GM21737 (cell line): ENCODE measurements at regions not wholly inside any gene's neighbourhood (a gene's known extent, or its start where the extent isn't known, plus 50 kb on each side); places are given as distances from the start of the nearest gene placed in this dataset.
A peak's percentile ranks its signal among the peaks of the same experiment; 100 is the strongest.

Source experiments
- ATAC-seq: cut with Tn5 transposase; IDR thresholded peaks from one replicate; pipeline ENCODE4 v1.9.1; 2021; ENCODE audit warnings: mild to moderate bottlenecking, moderate library complexity; ENCODE audit not compliant: unreplicated experiment

GRCh38 chr12:87280356-87280755 is 748.8 kb downstream of the C12orf50 start:
- ATAC-seq = peak; percentile 87

GRCh38 chr12:87274594-87275245 is 754.5 kb downstream of the C12orf50 start:
- ATAC-seq = peak; percentile 81

GRCh38 chr12:87272851-87273250 is 756.4 kb downstream of the C12orf50 start:
- ATAC-seq = no peak

GRCh38 chr12:87270919-87271318 is 758.3 kb downstream of the C12orf50 start:
- no peak for ATAC-seq

GRCh38 chr12:87266305-87266704 is 762.9 kb downstream of the C12orf50 start:
- ATAC-seq = no peak

GRCh38 chr12:87259391-87259790 is 769.8 kb downstream of the C12orf50 start:
- no peak for ATAC-seq

- no peak for ATAC-seq
Observed at GRCh38 chr12:87254381-87255030, 774.7 kb downstream of the C12orf50 start.

- ATAC-seq = no peak
Observed at GRCh38 chr12:87253157-87253556, 776.0 kb downstream of the C12orf50 start.

GRCh38 chr12:87246726-87247125 is 782.5 kb downstream of the C12orf50 start:
- no peak for ATAC-seq

- ATAC-seq = no peak
Observed at GRCh38 chr12:87238466-87238865, 790.7 kb downstream of the C12orf50 start.

- ATAC-seq = no peak
Observed at GRCh38 chr12:87234898-87235297, 794.3 kb downstream of the C12orf50 start.

GRCh38 chr12:87233671-87234070 is 795.5 kb downstream of the C12orf50 start:
- ATAC-seq = no peak

GRCh38 chr12:87231818-87232217 is 797.4 kb downstream of the C12orf50 start:
- ATAC-seq = no peak

- no peak for ATAC-seq
Observed at GRCh38 chr12:87230441-87230840, 798.8 kb downstream of the C12orf50 start.

GRCh38 chr12:87227162-87227561 is 802.0 kb downstream of the C12orf50 start:
- no peak for ATAC-seq

GRCh38 chr12:87217491-87217890 is 811.7 kb downstream of the C12orf50 start:
- ATAC-seq = no peak

- no peak for ATAC-seq
Observed at GRCh38 chr12:87216436-87216835, 812.8 kb downstream of the C12orf50 start.

GRCh38 chr12:87202189-87202588 is 827.0 kb downstream of the C12orf50 start:
- no peak for ATAC-seq

- no peak for ATAC-seq
Observed at GRCh38 chr12:87201598-87201997, 827.6 kb downstream of the C12orf50 start.

- ATAC-seq = no peak
Observed at GRCh38 chr12:87200289-87200979, 828.8 kb downstream of the C12orf50 start.

- ATAC-seq = no peak
Observed at GRCh38 chr12:87198181-87198580, 831.0 kb downstream of the C12orf50 start.

GRCh38 chr12:87196321-87196720 is 832.9 kb downstream of the C12orf50 start:
- no peak for ATAC-seq
